Suprapubic skin (tissue), 4 donors: ENCODE measurements at regions not wholly inside any gene's neighbourhood (a gene's known extent, or its start where the extent isn't known, plus 50 kb on each side); places are given as distances from the start of the nearest gene placed in this dataset.

ENCODE experiments used
- DNase-seq, 2 donors: peaks; one replicate each; pipeline ENCODE4 v3.0.0-alpha.2; 2019; ENCODE audit warnings: low spot score in 2 of 2
- H3K27ac ChIP-seq: fragments of 200-600 bp; sonication (generic); one replicate; pipeline ENCODE4 v1.5.1; 2019
- H3K27me3 ChIP-seq: fragments of 200-600 bp; sonication (generic); one replicate; pipeline ENCODE4 v1.5.1; 2019
- H3K36me3 ChIP-seq: fragments of 200-600 bp; sonication (generic); one replicate; pipeline ENCODE4 v1.5.1; 2019
- H3K4me1 ChIP-seq: fragments of 200-600 bp; sonication (generic); one replicate; pipeline ENCODE4 v1.5.1; 2019
- H3K4me3 ChIP-seq: fragments of 200-600 bp; sonication (generic); one replicate; pipeline ENCODE4 v1.5.1; 2019; ENCODE audit warnings: mild to moderate bottlenecking
- H3K9me3 ChIP-seq: fragments of 200-600 bp; sonication (generic); one replicate; pipeline ENCODE4 v1.5.1; 2019
- EP300 ChIP-seq: sonication (generic); formaldehyde crosslinking; IDR thresholded peaks from one replicate; pipeline ENCODE4 v1.6.1; 2017; ENCODE audit warnings: antibody characterized with exemption
- POLR2A ChIP-seq, 2 donors: fragments of 450-650 bp; IDR thresholded peaks; one replicate each; pipeline ENCODE4 v1.6.1; 2017; ENCODE audit warnings: antibody characterized with exemption in 2 of 2, mild to moderate bottlenecking in 2 of 2, moderate library complexity in 2 of 2
- POLR2AphosphoS5 ChIP-seq, 3 donors: sonication (generic); formaldehyde crosslinking; IDR thresholded peaks; one replicate each; pipeline ENCODE4 v1.6.1; 2017; ENCODE audit warnings: antibody characterized with exemption in 3 of 3
- WGBS: methylation state at CpG from one replicate; pipeline ENCODE4 v1.1.5; 2018; 5-methylcytosine and 5-hydroxymethylcytosine counted together
- TF ChIP-seq, protein P1 (sequence below), 2 donors: fragments of 200-600 bp in 1 of 2; fragments of 450-650 bp in 1 of 2; sonication (generic) in 1 of 2; IDR thresholded peaks; one replicate each; pipeline ENCODE4 v1.5.1; 2016 to 2019; ENCODE audit warnings: antibody characterized with exemption in 2 of 2, mild to moderate bottlenecking in 1 of 2, moderate library complexity in 1 of 2

DNA sequence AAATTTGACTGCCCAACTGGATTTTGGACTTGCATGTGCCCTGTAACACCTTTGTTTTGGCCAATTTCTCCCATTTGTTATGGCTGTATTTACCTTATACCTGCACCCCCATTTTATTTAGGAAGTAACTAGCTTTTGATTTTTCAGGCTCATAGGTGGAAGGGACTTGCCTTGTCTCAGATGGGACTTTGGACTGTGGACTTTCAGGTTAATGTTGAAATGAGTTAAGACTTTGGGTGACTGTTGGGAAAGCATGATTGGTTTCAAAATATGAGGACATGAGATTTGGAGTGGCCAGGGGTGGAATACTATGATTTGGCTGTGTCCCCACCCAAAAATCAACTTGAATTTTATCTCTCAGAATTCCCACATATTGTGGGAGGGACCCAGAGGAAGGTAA is 490.2 kb downstream of the PRR16 start:
- H3K9me3 ChIP-seq: peaks cover 20% of the 10 kb centered on the region
- TF ChIP-seq EP300 (no peak), POLR2A (IDR thresholded peaks at IDR 0.05) (no peak), POLR2AphosphoS5 (IDR thresholded peaks at IDR 0.05) (no peak)
- TF ChIP-seq, protein P1, sequence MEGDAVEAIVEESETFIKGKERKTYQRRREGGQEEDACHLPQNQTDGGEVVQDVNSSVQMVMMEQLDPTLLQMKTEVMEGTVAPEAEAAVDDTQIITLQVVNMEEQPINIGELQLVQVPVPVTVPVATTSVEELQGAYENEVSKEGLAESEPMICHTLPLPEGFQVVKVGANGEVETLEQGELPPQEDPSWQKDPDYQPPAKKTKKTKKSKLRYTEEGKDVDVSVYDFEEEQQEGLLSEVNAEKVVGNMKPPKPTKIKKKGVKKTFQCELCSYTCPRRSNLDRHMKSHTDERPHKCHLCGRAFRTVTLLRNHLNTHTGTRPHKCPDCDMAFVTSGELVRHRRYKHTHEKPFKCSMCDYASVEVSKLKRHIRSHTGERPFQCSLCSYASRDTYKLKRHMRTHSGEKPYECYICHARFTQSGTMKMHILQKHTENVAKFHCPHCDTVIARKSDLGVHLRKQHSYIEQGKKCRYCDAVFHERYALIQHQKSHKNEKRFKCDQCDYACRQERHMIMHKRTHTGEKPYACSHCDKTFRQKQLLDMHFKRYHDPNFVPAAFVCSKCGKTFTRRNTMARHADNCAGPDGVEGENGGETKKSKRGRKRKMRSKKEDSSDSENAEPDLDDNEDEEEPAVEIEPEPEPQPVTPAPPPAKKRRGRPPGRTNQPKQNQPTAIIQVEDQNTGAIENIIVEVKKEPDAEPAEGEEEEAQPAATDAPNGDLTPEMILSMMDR (IDR thresholded peaks at IDR 0.05): no peak
- no peak overlapping the region for H3K4me3 ChIP-seq
- no peaks in the 10 kb centered on the region for H3K4me1 ChIP-seq
- H3K27me3 ChIP-seq: no peaks in the 10 kb centered on the region
- DNase-seq: no peak
- H3K36me3 ChIP-seq: no peaks in the 10 kb centered on the region
- H3K27ac ChIP-seq: no peak overlapping the region

DNA sequence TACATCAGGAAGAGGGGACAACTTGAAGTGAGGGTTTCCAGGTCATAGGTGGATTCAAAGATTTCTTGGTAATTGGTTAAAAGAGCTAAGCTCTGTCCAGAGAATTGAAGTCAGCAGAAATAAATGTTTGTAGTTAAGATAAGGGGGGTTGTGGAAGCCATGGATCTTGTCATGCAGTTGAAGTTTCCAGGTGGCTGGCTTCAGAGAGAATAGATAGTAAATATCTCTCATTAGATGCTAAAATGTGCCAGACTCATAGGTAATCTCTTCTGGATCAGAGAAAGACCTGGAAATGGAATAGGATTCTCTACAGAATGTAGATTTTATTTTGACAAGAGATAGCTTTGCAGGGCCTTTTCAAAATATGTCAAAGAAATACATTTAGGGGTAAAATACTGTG is 491.7 kb downstream of the PRR16 start:
- Histone ChIP-seq H3K27ac (no peak overlapping the region), H3K9me3 (peaks cover 20% of the 10 kb centered on the region), H3K4me1 (no peaks in the 10 kb centered on the region), H3K36me3 (no peaks in the 10 kb centered on the region), H3K4me3 (no peak overlapping the region), H3K27me3 (no peaks in the 10 kb centered on the region)
- TF ChIP-seq, protein P1 (IDR thresholded peaks at IDR 0.05): no peak
- no peak for TF ChIP-seq POLR2AphosphoS5 (IDR thresholded peaks at IDR 0.05)
- no peak for TF ChIP-seq EP300
- TF ChIP-seq POLR2A (IDR thresholded peaks at IDR 0.05): no peak
- DNase-seq: no peak

DNA sequence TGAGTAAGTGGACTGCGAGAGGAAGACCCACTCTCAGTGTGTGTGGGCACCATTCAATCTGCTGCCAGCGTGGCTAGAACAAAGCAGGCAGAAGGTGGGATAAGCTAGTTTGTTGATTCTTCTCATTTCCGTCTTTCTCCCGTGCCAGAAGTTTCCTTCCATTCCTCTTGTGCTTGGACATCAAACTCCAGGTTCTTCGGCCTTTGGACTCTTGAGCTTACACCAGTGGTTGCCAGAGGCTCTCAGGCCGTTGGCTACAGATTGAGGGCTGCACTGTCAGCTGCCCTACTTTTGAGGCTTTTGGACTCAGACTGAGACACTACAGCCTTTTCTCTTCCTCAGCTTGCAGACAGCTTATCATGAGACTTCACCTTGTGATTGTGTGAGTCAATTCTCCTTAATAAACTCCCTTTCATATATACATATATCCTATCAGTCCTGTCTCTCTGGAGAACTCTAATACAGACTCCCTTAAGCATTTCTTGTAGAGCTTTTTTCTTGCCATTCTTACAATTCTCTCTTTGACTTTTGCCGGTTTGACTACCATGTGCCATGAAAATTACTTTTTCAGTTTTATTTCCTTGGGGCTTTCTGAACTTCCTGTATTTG is 494.9 kb downstream of the PRR16 start:
- H3K27me3 ChIP-seq: no peaks in the 10 kb centered on the region
- no peaks in the 10 kb centered on the region for H3K4me1 ChIP-seq
- WGBS: 82% methylated on average over 7 of the region's 7 CpGs
- no peak overlapping the region for H3K27ac ChIP-seq
- no peak for DNase-seq
- H3K4me3 ChIP-seq: no peak overlapping the region
- H3K36me3 ChIP-seq: no peaks in the 10 kb centered on the region
- peaks cover 8% of the 10 kb centered on the region for H3K9me3 ChIP-seq
- TF ChIP-seq EP300 (no peak), POLR2A (IDR thresholded peaks at IDR 0.05) (no peak)
- TF ChIP-seq, protein P1 (IDR thresholded peaks at IDR 0.05): no peak

DNA sequence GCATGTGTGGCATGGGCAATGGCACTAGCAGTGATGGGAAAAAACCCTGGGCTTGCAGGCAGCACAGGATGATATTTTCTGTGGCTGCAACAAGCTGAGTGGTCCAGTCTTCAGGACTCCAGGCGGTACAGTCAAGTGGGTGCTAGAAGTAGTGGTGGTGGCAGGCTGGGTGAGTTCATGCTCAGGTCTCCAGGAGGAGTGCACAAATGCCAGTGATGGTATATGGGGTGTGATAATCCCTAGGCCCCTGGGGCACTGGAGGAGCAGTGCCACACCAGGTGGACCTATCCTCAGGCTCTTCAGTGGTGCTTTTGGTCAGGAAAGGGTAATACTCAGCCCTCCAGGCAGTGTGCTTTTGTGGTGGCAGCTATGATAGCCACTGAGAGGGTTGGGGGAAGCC is 496.4 kb downstream of the PRR16 start:
- Histone ChIP-seq H3K27ac (no peak overlapping the region), H3K27me3 (no peaks in the 10 kb centered on the region), H3K36me3 (no peaks in the 10 kb centered on the region), H3K9me3 (no peaks in the 10 kb centered on the region), H3K4me3 (no peak overlapping the region), H3K4me1 (no peaks in the 10 kb centered on the region)
- DNase-seq: no peak
- TF ChIP-seq POLR2A (IDR thresholded peaks at IDR 0.05): no peak
- TF ChIP-seq POLR2AphosphoS5 (IDR thresholded peaks at IDR 0.05): no peak
- TF ChIP-seq, protein P1 (IDR thresholded peaks at IDR 0.05): no peak
- no peak for TF ChIP-seq EP300
- 100% methylated on average over 1 of the region's 1 CpG for WGBS

DNA sequence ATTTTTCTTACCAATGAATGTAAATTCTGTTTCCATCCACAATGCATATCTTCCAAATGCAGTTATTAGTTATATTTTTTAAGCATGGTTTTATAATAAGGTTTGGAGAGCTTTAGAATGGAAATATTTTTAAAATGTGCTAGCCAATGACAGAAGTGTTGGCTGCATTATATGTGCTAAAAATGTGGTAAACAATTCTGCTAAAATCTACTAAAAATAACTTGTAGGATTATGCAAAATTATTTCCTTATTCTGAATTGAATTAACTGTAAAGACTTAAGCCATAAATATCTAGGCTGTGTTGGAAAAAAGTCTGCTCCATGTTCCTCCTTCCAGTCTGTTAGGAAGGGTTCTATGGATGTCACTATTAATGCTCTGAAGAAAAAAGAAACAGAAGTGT is 503.3 kb downstream of the PRR16 start:
- Histone ChIP-seq H3K4me3 (no peak overlapping the region), H3K4me1 (no peaks in the 10 kb centered on the region), H3K9me3 (no peaks in the 10 kb centered on the region), H3K36me3 (no peaks in the 10 kb centered on the region), H3K27me3 (no peaks in the 10 kb centered on the region), H3K27ac (no peak overlapping the region)
- TF ChIP-seq EP300 (no peak), POLR2AphosphoS5 (IDR thresholded peaks at IDR 0.05) (no peak), POLR2A (IDR thresholded peaks at IDR 0.05) (no peak)
- TF ChIP-seq, protein P1 (IDR thresholded peaks at IDR 0.05): no peak
- DNase-seq: no peak
